Thoracic aorta (tissue), 2 donors: ENCODE measurements at regions not wholly inside any gene's neighbourhood (a gene's known extent, or its start where the extent isn't known, plus 50 kb on each side); places are given as distances from the start of the nearest gene placed in this dataset.
A peak's percentile ranks its signal among the peaks of the same experiment; 100 is the strongest.

Experiments
- ATAC-seq: fragments of 150-250 bp; one replicate; pipeline ENCODE4 v1.8.0; 2017; ENCODE audit warnings: low read depth; ENCODE audit not compliant: insufficient number of reproducible peaks, low FRiP score
- DNase-seq: peaks from one replicate; pipeline ENCODE4 v3.0.0-alpha.2; 2020; ENCODE audit warnings: low spot score
- H3K27ac ChIP-seq, 2 donors: fragments of 200-600 bp; sonication (generic); 1 replicate in 1 of 2; 2 replicates in 1 of 2; pipeline ENCODE4 v1.5.1; 2016; ENCODE audit warnings: mild to moderate bottlenecking in 2 of 2, moderate library complexity in 2 of 2
- H3K27me3 ChIP-seq: fragments of 200-600 bp; sonication (generic); replicated peaks from 2 replicates; pipeline ENCODE4 v1.6.0; 2016; ENCODE audit warnings: mild to moderate bottlenecking; ENCODE audit not compliant: insufficient read depth
- H3K36me3 ChIP-seq: fragments of 200-600 bp; sonication (generic); one replicate; pipeline ENCODE4 v1.5.1; 2016
- H3K4me1 ChIP-seq, 2 donors: fragments of 200-600 bp; sonication (generic); 1 replicate in 1 of 2; 2 replicates in 1 of 2; pipeline versions ENCODE4 v1.5.1 to v1.6.0; 2016; ENCODE audit warnings: low read depth in 2 of 2, mild to moderate bottlenecking in 1 of 2; ENCODE audit not compliant: control insufficient read depth in 1 of 2
- H3K4me3 ChIP-seq: fragments of 200-600 bp; sonication (generic); 2 replicates; pipeline ENCODE4 v1.5.1; 2016; ENCODE audit warnings: mild to moderate bottlenecking
- H3K9me3 ChIP-seq: fragments of 200-600 bp; sonication (generic); 2 replicates; pipeline ENCODE4 v1.5.1; 2016
- CTCF ChIP-seq: fragments of 200-600 bp; sonication (generic); IDR thresholded peaks from one replicate; pipeline ENCODE4 v1.5.1; 2019; ENCODE audit warnings: antibody characterized with exemption

GRCh38 chr18:22494771-22495170 lies 77.1 kb upstream of the CTAGE1 start:
- H3K4me1 ChIP-seq = peaks cover 14 to 22% of the 10 kb centered on the region in 2 donors
- ATAC-seq (peak; percentile 82), DNase-seq (no peak)
- H3K27ac ChIP-seq = peak overlapping the region; percentile 79 to 89
- H3K27me3 ChIP-seq = no peaks in the 10 kb centered on the region
- H3K9me3 ChIP-seq = no peaks in the 10 kb centered on the region
- TF ChIP-seq CTCF = no peak
- H3K36me3 ChIP-seq = no peaks in the 10 kb centered on the region
- no peak overlapping the region for H3K4me3 ChIP-seq

GRCh38 chr18:22499421-22499820 lies 81.7 kb upstream of the CTAGE1 start:
- ATAC-seq = no peak
- DNase-seq = no peak
- no peak for TF ChIP-seq CTCF
- H3K27me3 ChIP-seq = no peaks in the 10 kb centered on the region
- H3K9me3 ChIP-seq = no peaks in the 10 kb centered on the region
- H3K27ac ChIP-seq = no peak overlapping the region
- H3K4me1 ChIP-seq = peaks cover 6 to 19% of the 10 kb centered on the region in 2 donors
- H3K36me3 ChIP-seq = no peaks in the 10 kb centered on the region
- no peak overlapping the region for H3K4me3 ChIP-seq

- no peak for ATAC-seq
- H3K27ac ChIP-seq = peak overlapping the region in 1 of 2 donors; percentile 5
Observed at GRCh38 chr18:22503803-22504202, 86.1 kb upstream of the CTAGE1 start.

GRCh38 chr18:22504251-22505030 lies 86.7 kb upstream of the CTAGE1 start:
- Histone ChIP-seq H3K4me3 (no peak overlapping the region), H3K4me1 (peaks cover 0 to 8% of the 10 kb centered on the region in 2 donors), H3K9me3 (no peaks in the 10 kb centered on the region), H3K36me3 (no peaks in the 10 kb centered on the region), H3K27me3 (no peaks in the 10 kb centered on the region), H3K27ac (peak overlapping the region in 1 of 2 donors; percentile 5)
- no peak for TF ChIP-seq CTCF
- DNase-seq (no peak), ATAC-seq (no peak)

More at GRCh38 chr18:22503803-22504202, 86.1 kb upstream of the CTAGE1 start:
- DNase-seq = no peak
- no peak for TF ChIP-seq CTCF
- Histone ChIP-seq H3K27me3 (no peaks in the 10 kb centered on the region), H3K9me3 (no peaks in the 10 kb centered on the region), H3K4me1 (peaks cover 0 to 8% of the 10 kb centered on the region in 2 donors), H3K4me3 (no peak overlapping the region), H3K36me3 (no peaks in the 10 kb centered on the region)

GRCh38 chr18:22505141-22505591 lies 87.5 kb upstream of the CTAGE1 start:
- ATAC-seq = no peak

More at GRCh38 chr18:22505141-22505591, 87.5 kb upstream of the CTAGE1 start:
- Histone ChIP-seq H3K36me3 (no peaks in the 10 kb centered on the region), H3K4me1 (peaks cover 0 to 8% of the 10 kb centered on the region in 2 donors), H3K9me3 (no peaks in the 10 kb centered on the region), H3K4me3 (no peak overlapping the region), H3K27ac (no peak overlapping the region), H3K27me3 (no peaks in the 10 kb centered on the region)
- no peak for TF ChIP-seq CTCF
- DNase-seq = no peak
